ENCODE measurements at regions not wholly inside any gene's neighbourhood (a gene's known extent, or its start where the extent isn't known, plus 50 kb on each side); places are given as distances from the start of the nearest gene placed in this dataset.

DNA sequence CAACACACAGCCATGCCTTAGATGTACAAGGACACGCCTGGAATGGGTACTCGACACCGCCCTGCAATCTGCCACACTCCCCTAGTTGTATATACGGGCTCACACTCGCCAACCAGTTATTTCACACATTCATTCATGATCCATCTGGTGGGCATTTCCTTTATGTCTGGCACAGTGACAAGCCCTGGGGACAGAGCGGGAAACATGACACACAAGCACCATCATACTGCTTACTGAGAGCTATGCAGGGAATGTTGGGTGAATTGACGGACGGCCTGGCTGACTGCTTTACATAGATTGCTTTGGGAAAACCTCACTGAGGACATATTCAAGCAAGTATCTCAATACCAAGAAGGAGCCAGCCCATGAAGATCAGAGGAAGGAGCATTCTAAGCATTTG lies 448.0 kb upstream of the SPRED2 start:
- intact Hi-C loops (cut with DNase I; ENCODE audit: low total_unique reads) (no loop called here), in situ Hi-C loops (cut with MboI; ENCODE audit: low pct_ligation_motif_present in 1 of 4, low pct_unique_long_range_greater_than_20kb in 1 of 4, low sequenced_read_pairs in 3 of 4) (no loop called here)
- no peak for DNase-seq
- H3K27me3 ChIP-seq, result no peaks in the 10 kb centered on the region
- H3K27ac ChIP-seq, result no peak overlapping the region
- H3K4me1 ChIP-seq, result no peaks in the 10 kb centered on the region
- TF ChIP-seq POLR2AphosphoS5 (IDR thresholded peaks at IDR 0.05), result no peak
- TF ChIP-seq, protein P1, sequence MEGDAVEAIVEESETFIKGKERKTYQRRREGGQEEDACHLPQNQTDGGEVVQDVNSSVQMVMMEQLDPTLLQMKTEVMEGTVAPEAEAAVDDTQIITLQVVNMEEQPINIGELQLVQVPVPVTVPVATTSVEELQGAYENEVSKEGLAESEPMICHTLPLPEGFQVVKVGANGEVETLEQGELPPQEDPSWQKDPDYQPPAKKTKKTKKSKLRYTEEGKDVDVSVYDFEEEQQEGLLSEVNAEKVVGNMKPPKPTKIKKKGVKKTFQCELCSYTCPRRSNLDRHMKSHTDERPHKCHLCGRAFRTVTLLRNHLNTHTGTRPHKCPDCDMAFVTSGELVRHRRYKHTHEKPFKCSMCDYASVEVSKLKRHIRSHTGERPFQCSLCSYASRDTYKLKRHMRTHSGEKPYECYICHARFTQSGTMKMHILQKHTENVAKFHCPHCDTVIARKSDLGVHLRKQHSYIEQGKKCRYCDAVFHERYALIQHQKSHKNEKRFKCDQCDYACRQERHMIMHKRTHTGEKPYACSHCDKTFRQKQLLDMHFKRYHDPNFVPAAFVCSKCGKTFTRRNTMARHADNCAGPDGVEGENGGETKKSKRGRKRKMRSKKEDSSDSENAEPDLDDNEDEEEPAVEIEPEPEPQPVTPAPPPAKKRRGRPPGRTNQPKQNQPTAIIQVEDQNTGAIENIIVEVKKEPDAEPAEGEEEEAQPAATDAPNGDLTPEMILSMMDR (IDR thresholded peaks at IDR 0.05), result no peak
- no peak for TF ChIP-seq EP300 (IDR thresholded peaks at IDR 0.05; ENCODE audit: low read depth)
- no peak for TF ChIP-seq POLR2A (IDR thresholded peaks at IDR 0.05)
- H3K36me3 ChIP-seq, result no peaks in the 10 kb centered on the region
- H3K4me3 ChIP-seq, result no peak overlapping the region
- no peaks in the 10 kb centered on the region for H3K9me3 ChIP-seq
- 75 to 80% methylated on average over 2 to 8 of the region's 8 CpGs for WGBS, 2 donors (ENCODE audit: low coverage in 1 of 2)

GRCh38 chr2:65878011-65878340 lies 445.6 kb upstream of the SPRED2 start:
- no peaks in the 10 kb centered on the region for H3K36me3 ChIP-seq
- in situ Hi-C loops (cut with MboI; ENCODE audit: low pct_ligation_motif_present in 1 of 4, low pct_unique_long_range_greater_than_20kb in 1 of 4, low sequenced_read_pairs in 3 of 4) (no loop called here), intact Hi-C loops (cut with DNase I; ENCODE audit: low total_unique reads) (no loop called here)
- WGBS, 2 donors (ENCODE audit: low coverage in 1 of 2), result 62 to 73% methylated on average over 3 of the region's 3 CpGs
- no peak overlapping the region for H3K4me3 ChIP-seq
- no peaks in the 10 kb centered on the region for H3K9me3 ChIP-seq
- DNase-seq, result no peak
- no peaks in the 10 kb centered on the region for H3K27me3 ChIP-seq
- TF ChIP-seq EP300 (IDR thresholded peaks at IDR 0.05; ENCODE audit: low read depth) (no peak), POLR2AphosphoS5 (IDR thresholded peaks at IDR 0.05) (no peak), POLR2A (IDR thresholded peaks at IDR 0.05) (no peak)
- TF ChIP-seq, protein P1 (IDR thresholded peaks at IDR 0.05), result no peak
- no peaks in the 10 kb centered on the region for H3K4me1 ChIP-seq
- no peak overlapping the region for H3K27ac ChIP-seq

GRCh38 chr2:65877331-65878010 lies 445.1 kb upstream of the SPRED2 start:
- H3K9me3 ChIP-seq, result no peaks in the 10 kb centered on the region
- H3K4me1 ChIP-seq, result no peaks in the 10 kb centered on the region
- H3K27ac ChIP-seq, result no peak overlapping the region
- H3K27me3 ChIP-seq, result no peaks in the 10 kb centered on the region
- no peaks in the 10 kb centered on the region for H3K36me3 ChIP-seq
- TF ChIP-seq POLR2AphosphoS5 (IDR thresholded peaks at IDR 0.05) (no peak), POLR2A (IDR thresholded peaks at IDR 0.05) (no peak), EP300 (IDR thresholded peaks at IDR 0.05; ENCODE audit: low read depth) (no peak)
- TF ChIP-seq, protein P1 (IDR thresholded peaks at IDR 0.05), result no peak
- 58 to 69% methylated on average over 3 to 7 of the region's 7 CpGs for WGBS, 2 donors (ENCODE audit: low coverage in 1 of 2)
- no peak overlapping the region for H3K4me3 ChIP-seq
- no peak for DNase-seq
- intact Hi-C loops (cut with DNase I; ENCODE audit: low total_unique reads) (no loop called here), in situ Hi-C loops (cut with MboI; ENCODE audit: low pct_ligation_motif_present in 1 of 4, low pct_unique_long_range_greater_than_20kb in 1 of 4, low sequenced_read_pairs in 3 of 4) (no loop called here)

DNA sequence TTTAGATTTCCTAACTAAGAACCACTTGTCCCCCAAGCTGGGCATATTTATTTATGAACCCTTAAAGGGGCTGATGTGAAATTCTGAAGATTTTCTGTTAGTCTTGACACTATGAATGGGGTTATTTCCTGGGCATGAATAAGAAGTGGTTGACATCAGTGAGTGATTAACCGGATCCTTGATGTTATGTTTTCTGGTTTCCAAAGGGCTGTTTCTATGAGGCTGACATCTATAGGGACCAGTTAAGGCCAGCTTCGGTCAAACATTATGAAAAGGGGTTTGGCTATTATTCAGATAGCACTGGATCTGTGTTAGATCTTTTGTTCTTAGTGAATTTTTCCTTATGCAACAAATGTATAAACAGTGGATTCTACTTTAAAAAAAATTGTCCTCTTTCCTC lies 443.7 kb upstream of the SPRED2 start:
- no peaks in the 10 kb centered on the region for H3K27me3 ChIP-seq
- H3K9me3 ChIP-seq, result no peaks in the 10 kb centered on the region
- TF ChIP-seq EP300 (IDR thresholded peaks at IDR 0.05; ENCODE audit: low read depth) (no peak), POLR2A (IDR thresholded peaks at IDR 0.05) (no peak), POLR2AphosphoS5 (IDR thresholded peaks at IDR 0.05) (no peak)
- TF ChIP-seq, protein P1 (IDR thresholded peaks at IDR 0.05), result no peak
- in situ Hi-C loops (cut with MboI; ENCODE audit: low pct_ligation_motif_present in 1 of 4, low pct_unique_long_range_greater_than_20kb in 1 of 4, low sequenced_read_pairs in 3 of 4), result no loop called here
- no peak overlapping the region for H3K27ac ChIP-seq
- no peak overlapping the region for H3K4me3 ChIP-seq
- H3K36me3 ChIP-seq, result no peaks in the 10 kb centered on the region
- WGBS, 2 donors (ENCODE audit: low coverage in 1 of 2), result 31 to 60% methylated on average over 1 to 2 of the region's 2 CpGs
- no peak for DNase-seq
- intact Hi-C loops (cut with DNase I; ENCODE audit: low total_unique reads), result no loop called here
- H3K4me1 ChIP-seq, result no peaks in the 10 kb centered on the region
